ENCODE measurements at regions not wholly inside any gene's neighbourhood (a gene's known extent, or its start where the extent isn't known, plus 50 kb on each side); places are given as distances from the start of the nearest gene placed in this dataset.

DNA sequence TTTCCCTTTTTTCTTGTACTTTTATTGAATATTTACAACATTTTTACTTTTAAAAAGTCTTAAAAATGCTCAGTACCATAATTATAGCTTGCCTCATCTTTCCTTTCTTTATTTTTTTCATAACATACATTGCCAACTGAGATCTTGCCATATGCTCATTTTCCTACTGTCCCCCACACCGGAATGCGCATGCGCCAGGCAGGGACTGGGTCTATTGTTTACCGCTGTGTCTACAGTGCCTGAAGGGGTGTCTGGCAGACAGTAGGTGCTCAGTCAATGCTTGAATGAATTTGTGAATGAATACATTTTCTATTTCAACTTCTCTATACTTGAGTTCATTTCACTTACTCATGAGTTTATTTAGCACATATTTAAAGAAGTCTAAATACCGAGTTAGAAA, 158.0 kb downstream of the CYP26B1 start:
- TF ChIP-seq POLR2A (IDR thresholded peaks at IDR 0.05) = no peak
- TF ChIP-seq CTCF (IDR thresholded peaks at IDR 0.05) = no peak
